ENCODE measurements at regions not wholly inside any gene's neighbourhood (a gene's known extent, or its start where the extent isn't known, plus 50 kb on each side); places are given as distances from the start of the nearest gene placed in this dataset.

- FAIRE-seq (no peak), DNase-seq (ENCODE audit: low spot score) (no peak)
Measured at GRCh38 chr14:101495827-101496775, 65.2 kb upstream of the DIO3 start.

- no peak for DNase-seq (ENCODE audit: low spot score)
- FAIRE-seq, result no peak
Measured at GRCh38 chr14:101496776-101497683, 64.3 kb upstream of the DIO3 start.

GRCh38 chr14:101497684-101498525 is 63.4 kb upstream of the DIO3 start:
- DNase-seq (ENCODE audit: low spot score) (no peak), FAIRE-seq (no peak)

GRCh38 chr14:101498526-101498860 is 62.8 kb upstream of the DIO3 start:
- DNase-seq (ENCODE audit: low spot score) (no peak), FAIRE-seq (no peak)

GRCh38 chr14:101499080-101499479 is 62.2 kb upstream of the DIO3 start:
- DNase-seq (ENCODE audit: low spot score), result no peak
- no peak for FAIRE-seq

GRCh38 chr14:101499513-101499912 is 61.8 kb upstream of the DIO3 start:
- no peak for FAIRE-seq
- no peak for DNase-seq (ENCODE audit: low spot score)

- FAIRE-seq (no peak), DNase-seq (ENCODE audit: low spot score) (no peak)
Measured at GRCh38 chr14:101500061-101500460, 61.2 kb upstream of the DIO3 start.

GRCh38 chr14:101500681-101501080 is 60.6 kb upstream of the DIO3 start:
- no peak for FAIRE-seq
- DNase-seq (ENCODE audit: low spot score), result no peak

- DNase-seq (ENCODE audit: low spot score) (no peak), FAIRE-seq (no peak)
Measured at GRCh38 chr14:101501341-101501740, 60.0 kb upstream of the DIO3 start.

- DNase-seq (ENCODE audit: low spot score) (no peak), FAIRE-seq (no peak)
Measured at GRCh38 chr14:101501858-101502615, 59.3 kb upstream of the DIO3 start.

GRCh38 chr14:101502761-101503392 is 58.4 kb upstream of the DIO3 start:
- no peak for DNase-seq (ENCODE audit: low spot score)
- FAIRE-seq, result no peak

- FAIRE-seq (no peak), DNase-seq (ENCODE audit: low spot score) (no peak)
Measured at GRCh38 chr14:101503431-101504095, 57.7 kb upstream of the DIO3 start.

- FAIRE-seq (no peak), DNase-seq (ENCODE audit: low spot score) (no peak)
Measured at GRCh38 chr14:101504096-101504948, 57.0 kb upstream of the DIO3 start.

GRCh38 chr14:101505236-101505970 is 55.9 kb upstream of the DIO3 start:
- no peak for DNase-seq (ENCODE audit: low spot score)

GRCh38 chr14:101506211-101506925 is 54.9 kb upstream of the DIO3 start:
- FAIRE-seq (no peak), DNase-seq (ENCODE audit: low spot score) (no peak)

More at GRCh38 chr14:101505236-101505970, 55.9 kb upstream of the DIO3 start:
- FAIRE-seq, result no peak

- DNase-seq (ENCODE audit: low spot score) (no peak), FAIRE-seq (no peak)
Measured at GRCh38 chr14:101506926-101507835, 54.1 kb upstream of the DIO3 start.
